ENCODE measurements at regions not wholly inside any gene's neighbourhood (a gene's known extent, or its start where the extent isn't known, plus 50 kb on each side); places are given as distances from the start of the nearest gene placed in this dataset.
A peak's percentile ranks its signal among the peaks of the same experiment; 100 is the strongest.
"Not testable (repeated sequence)": the region's sequence is repeated elsewhere in the genome, so short reads cannot be mapped to it uniquely, and the experiment has no call there.

GRCh38 chrX:35392232-35392631 lies 405.9 kb upstream of the MAGEB16 start:
- DNase-seq (ENCODE audit: low spot score), result no peak

- no peak for DNase-seq (ENCODE audit: low spot score)
These were observed 391.8 kb upstream of the MAGEB16 start for GRCh38 chrX:35406386-35406785.

- no peak for DNase-seq (ENCODE audit: low spot score)
These were observed 381.4 kb upstream of the MAGEB16 start for GRCh38 chrX:35416782-35417181.

- DNase-seq (ENCODE audit: low spot score), result no peak
These were observed 366.1 kb upstream of the MAGEB16 start for GRCh38 chrX:35432056-35432455.

- DNase-seq (ENCODE audit: low spot score), result no peak
These were observed 359.0 kb upstream of the MAGEB16 start for GRCh38 chrX:35439034-35439660.

- no peak for DNase-seq (ENCODE audit: low spot score)
These were observed 358.4 kb upstream of the MAGEB16 start for GRCh38 chrX:35439692-35440091.

GRCh38 chrX:35442421-35442820 lies 355.7 kb upstream of the MAGEB16 start:
- DNase-seq (ENCODE audit: low spot score), result no peak

- DNase-seq (ENCODE audit: low spot score), result not testable (repeated sequence)
These were observed 355.0 kb upstream of the MAGEB16 start for GRCh38 chrX:35443091-35443582.

GRCh38 chrX:35444671-35445355 lies 353.3 kb upstream of the MAGEB16 start:
- DNase-seq (ENCODE audit: low spot score), result no peak

GRCh38 chrX:35445912-35446311 lies 352.2 kb upstream of the MAGEB16 start:
- DNase-seq (ENCODE audit: low spot score), result no peak

GRCh38 chrX:35456891-35457290 lies 341.3 kb upstream of the MAGEB16 start:
- DNase-seq (ENCODE audit: low spot score), result no peak

GRCh38 chrX:35458142-35458541 lies 340.0 kb upstream of the MAGEB16 start:
- DNase-seq (ENCODE audit: low spot score), result peak; percentile 1

- DNase-seq (ENCODE audit: low spot score), result no peak
These were observed 337.0 kb upstream of the MAGEB16 start for GRCh38 chrX:35461164-35461563.

GRCh38 chrX:35496671-35497070 lies 301.5 kb upstream of the MAGEB16 start:
- not testable (repeated sequence) for DNase-seq (ENCODE audit: low spot score)

- DNase-seq (ENCODE audit: low spot score), result peak; percentile 0
These were observed 300.7 kb upstream of the MAGEB16 start for GRCh38 chrX:35497453-35497852.

GRCh38 chrX:35499071-35499862 lies 298.9 kb upstream of the MAGEB16 start:
- no peak for DNase-seq (ENCODE audit: low spot score)

- no peak for DNase-seq (ENCODE audit: low spot score)
These were observed 290.4 kb upstream of the MAGEB16 start for GRCh38 chrX:35507701-35508100.

GRCh38 chrX:35548003-35548402 lies 250.1 kb upstream of the MAGEB16 start:
- DNase-seq (ENCODE audit: low spot score), result not testable (repeated sequence)

- no peak for DNase-seq (ENCODE audit: low spot score)
These were observed 240.2 kb upstream of the MAGEB16 start for GRCh38 chrX:35557916-35558315.

- DNase-seq (ENCODE audit: low spot score), result no peak
These were observed 236.2 kb upstream of the MAGEB16 start for GRCh38 chrX:35561985-35562384.

GRCh38 chrX:35562395-35562794 lies 235.7 kb upstream of the MAGEB16 start:
- no peak for DNase-seq (ENCODE audit: low spot score)

- DNase-seq (ENCODE audit: low spot score), result no peak
These were observed 207.9 kb upstream of the MAGEB16 start for GRCh38 chrX:35590210-35590609.

- not testable (repeated sequence) for DNase-seq (ENCODE audit: low spot score)
These were observed 186.6 kb upstream of the MAGEB16 start for GRCh38 chrX:35611562-35611961.

Data from A172 (cell line).